GM19438 (cell line): ENCODE measurements at regions not wholly inside any gene's neighbourhood (a gene's known extent, or its start where the extent isn't known, plus 50 kb on each side); places are given as distances from the start of the nearest gene placed in this dataset.

Experiments
- ATAC-seq: cut with Tn5 transposase; IDR thresholded peaks from one replicate; pipeline ENCODE4 v1.9.1; 2021; ENCODE audit warnings: low read depth; ENCODE audit not compliant: unreplicated experiment

GRCh38 chr16:64829678-64830077 lies 292.2 kb downstream of the CDH11 start:
- ATAC-seq = no peak

GRCh38 chr16:64826374-64826773 lies 295.5 kb downstream of the CDH11 start:
- ATAC-seq = no peak

GRCh38 chr16:64823481-64824075 lies 298.3 kb downstream of the CDH11 start:
- no peak for ATAC-seq

- ATAC-seq = no peak
These were observed 311.8 kb downstream of the CDH11 start for GRCh38 chr16:64809876-64810629.

- no peak for ATAC-seq
These were observed 313.4 kb downstream of the CDH11 start for GRCh38 chr16:64808474-64808873.

- no peak for ATAC-seq
These were observed 330.1 kb downstream of the CDH11 start for GRCh38 chr16:64791756-64792155.

GRCh38 chr16:64784635-64785034 lies 337.2 kb downstream of the CDH11 start:
- no peak for ATAC-seq

GRCh38 chr16:64782484-64782883 lies 339.4 kb downstream of the CDH11 start:
- ATAC-seq = no peak

GRCh38 chr16:64780445-64780844 lies 341.4 kb downstream of the CDH11 start:
- ATAC-seq = no peak

GRCh38 chr16:64778777-64779176 lies 343.1 kb downstream of the CDH11 start:
- no peak for ATAC-seq

- ATAC-seq = no peak
These were observed 348.2 kb downstream of the CDH11 start for GRCh38 chr16:64773638-64774037.

GRCh38 chr16:64773184-64773583 lies 348.7 kb downstream of the CDH11 start:
- ATAC-seq = no peak

- no peak for ATAC-seq
These were observed 350.6 kb downstream of the CDH11 start for GRCh38 chr16:64771273-64771672.

GRCh38 chr16:64762211-64762610 lies 359.7 kb downstream of the CDH11 start:
- ATAC-seq = no peak

- ATAC-seq = no peak
These were observed 367.6 kb downstream of the CDH11 start for GRCh38 chr16:64754279-64754678.

GRCh38 chr16:64751906-64752305 lies 370.0 kb downstream of the CDH11 start:
- ATAC-seq = no peak

- no peak for ATAC-seq
These were observed 372.5 kb downstream of the CDH11 start for GRCh38 chr16:64749346-64749745.

- no peak for ATAC-seq
These were observed 376.5 kb downstream of the CDH11 start for GRCh38 chr16:64745258-64745930.

GRCh38 chr16:64742455-64743223 lies 379.2 kb downstream of the CDH11 start:
- no peak for ATAC-seq

GRCh38 chr16:64740261-64740660 lies 381.6 kb downstream of the CDH11 start:
- ATAC-seq = no peak

GRCh38 chr16:64738321-64738960 lies 383.4 kb downstream of the CDH11 start:
- ATAC-seq = no peak
